Activated naive CD4-positive, alpha-beta T cell treated with anti-CD3 and anti-CD28 coated beads, Interleukin-2, amount 10 ng/mL, durations not matched to agents 7 days and 5 days (primary cell): ENCODE measurements at regions not wholly inside any gene's neighbourhood (a gene's known extent, or its start where the extent isn't known, plus 50 kb on each side); places are given as distances from the start of the nearest gene placed in this dataset.

Source experiments
- CTCF ChIA-PET: fragments of 350-600 bp; sonication (Branson Sonifier 250); formaldehyde crosslinking; loops from one replicate; lab custom pipeline; 2021; ENCODE audit warnings: antibody characterized with exemption; lab: Charles Lee
- DNase-seq: peaks from one replicate; pipeline ENCODE4 v3.0.0-alpha.2; 2020
- H3K27ac Mint-ChIP-seq: one replicate; pipeline ENCODE4 v1.8.0; 2021; ENCODE audit warnings: mild to moderate bottlenecking, moderate library complexity, mixed read lengths
- H3K27me3 Mint-ChIP-seq: one replicate; pipeline ENCODE4 v1.8.0; 2021; ENCODE audit warnings: mild to moderate bottlenecking, mixed read lengths
- H3K36me3 Mint-ChIP-seq: one replicate; pipeline ENCODE4 v1.8.0; 2021; ENCODE audit warnings: mixed read lengths
- H3K4me1 Mint-ChIP-seq: one replicate; pipeline ENCODE4 v1.8.0; 2021; ENCODE audit warnings: mixed read lengths
- H3K4me3 Mint-ChIP-seq: one replicate; pipeline ENCODE4 v1.8.0; 2021; ENCODE audit warnings: mild to moderate bottlenecking, moderate library complexity, mixed read lengths
- H3K9me3 Mint-ChIP-seq: one replicate; pipeline ENCODE4 v1.8.0; 2021; ENCODE audit warnings: mixed read lengths

- Mint-ChIP-seq H3K4me1 (peaks cover 46% of the 10 kb centered on the region), H3K4me3 (no peak overlapping the region), H3K9me3 (no peaks in the 10 kb centered on the region), H3K27ac (no peak overlapping the region), H3K36me3 (no peaks in the 10 kb centered on the region), H3K27me3 (peaks cover 11% of the 10 kb centered on the region)
- no peak for DNase-seq
- CTCF ChIA-PET, result no interaction called here
Measured at GRCh38 chr2:207478572-207478971, 51.2 kb upstream of the CREB1 start.

- H3K27me3 Mint-ChIP-seq, result peaks cover 12% of the 10 kb centered on the region
- no peaks in the 10 kb centered on the region for H3K9me3 Mint-ChIP-seq
- CTCF ChIA-PET, result no interaction called here
- peaks cover 44% of the 10 kb centered on the region for H3K4me1 Mint-ChIP-seq
- no peak for DNase-seq
- H3K36me3 Mint-ChIP-seq, result no peaks in the 10 kb centered on the region
- H3K27ac Mint-ChIP-seq, result no peak overlapping the region
- no peak overlapping the region for H3K4me3 Mint-ChIP-seq
Measured at GRCh38 chr2:207479198-207479785, 50.5 kb upstream of the CREB1 start.
